GM23338 (cell line): ENCODE measurements at regions not wholly inside any gene's neighbourhood (a gene's known extent, or its start where the extent isn't known, plus 50 kb on each side); places are given as distances from the start of the nearest gene placed in this dataset.

ENCODE experiments used
- ATAC-seq: fragments of 200-7000 bp; cut with Tn5 transposase; 3 replicates; pipeline ENCODE4 v1.9.1; 2020
- DNase-seq: peaks from one replicate; pipeline ENCODE4 v3.0.0-alpha.2; 2015; ENCODE audit warnings: low spot score
- H2AFZ ChIP-seq: fragments of 200-600 bp; sonication (generic); 2 replicates; pipeline ENCODE4 v1.8.0; 2016; ENCODE audit warnings: antibody characterized with exemption, mild to moderate bottlenecking, moderate library complexity
- H3F3A ChIP-seq: fragments of 200-600 bp; sonication (generic); replicated peaks from 2 replicates; pipeline ENCODE4 v1.8.0; 2017; ENCODE audit warnings: antibody characterized with exemption, mixed run types, low read depth
- H3K27ac ChIP-seq: fragments of 200-600 bp; sonication (generic); 2 replicates; pipeline ENCODE4 v1.6.1; 2016; ENCODE audit warnings: low read depth
- H3K27me3 ChIP-seq: fragments of 200-600 bp; sonication (generic); 2 replicates; pipeline ENCODE4 v1.8.0; 2016; ENCODE audit warnings: mild to moderate bottlenecking, mixed run types, moderate library complexity; ENCODE audit not compliant: insufficient read depth
- H3K36me3 ChIP-seq: fragments of 200-600 bp; sonication (generic); 2 replicates; pipeline ENCODE4 v1.8.0; 2016; ENCODE audit warnings: mild to moderate bottlenecking; ENCODE audit not compliant: insufficient read depth
- H3K4me1 ChIP-seq: fragments of 200-600 bp; sonication (generic); 2 replicates; pipeline ENCODE4 v1.8.0; 2016; ENCODE audit warnings: mild to moderate bottlenecking, moderate library complexity; ENCODE audit not compliant: insufficient read depth
- H3K4me2 ChIP-seq: fragments of 200-600 bp; sonication (generic); 2 replicates; pipeline ENCODE4 v1.7.1; 2017; ENCODE audit warnings: mixed run types
- H3K4me3 ChIP-seq: fragments of 200-600 bp; sonication (generic); 2 replicates; pipeline ENCODE4 v1.6.1; 2016; ENCODE audit warnings: mixed run types
- H3K79me2 ChIP-seq: fragments of 200-600 bp; sonication (generic); replicated peaks from 2 replicates; pipeline ENCODE4 v1.8.0; 2017; ENCODE audit warnings: mild to moderate bottlenecking; ENCODE audit not compliant: insufficient read depth
- H3K9me2 ChIP-seq: fragments of 200-600 bp; sonication (generic); 2 replicates; pipeline ENCODE4 v1.8.0; 2017; ENCODE audit not compliant: insufficient read depth
- H4K20me1 ChIP-seq: fragments of 200-600 bp; sonication (generic); replicated peaks from 2 replicates; pipeline ENCODE4 v1.8.0; 2017; ENCODE audit warnings: mild to moderate bottlenecking; ENCODE audit not compliant: insufficient read depth
- H3K27ac Mint-ChIP-seq: 2 replicates; pipeline ENCODE4 v1.8.0; 2020; ENCODE audit warnings: inconsistent platforms, mild to moderate bottlenecking, moderate library complexity, mixed read lengths
- H3K27me3 Mint-ChIP-seq: 3 replicates; pipeline ENCODE4 v1.8.0; 2022; ENCODE audit warnings: low read depth, mild to moderate bottlenecking, moderate library complexity, mixed read lengths, inconsistent platforms; ENCODE audit not compliant: insufficient read depth, poor library complexity
- H3K36me3 Mint-ChIP-seq: 3 replicates; pipeline ENCODE4 v1.8.0; 2021; ENCODE audit warnings: low read depth, mild to moderate bottlenecking, inconsistent platforms, moderate library complexity, mixed read lengths
- H3K4me1 Mint-ChIP-seq: 3 replicates; pipeline ENCODE4 v1.8.0; 2020; ENCODE audit warnings: mild to moderate bottlenecking, inconsistent platforms, mixed read lengths
- H3K4me3 Mint-ChIP-seq: 3 replicates; pipeline ENCODE4 v1.8.0; 2021; ENCODE audit warnings: moderate library complexity, mild to moderate bottlenecking, inconsistent platforms, mixed read lengths
- H3K9me3 Mint-ChIP-seq: 3 replicates; pipeline ENCODE4 v1.8.0; 2020; ENCODE audit warnings: moderate library complexity, mild to moderate bottlenecking, inconsistent platforms, mixed read lengths
- CREB1 ChIP-seq: fragments of 250-450 bp; sonication (Bioruptor Pico); IDR thresholded peaks from 2 replicates; pipeline ENCODE4 v1.5.0; 2020; ENCODE audit warnings: low read depth, mild to moderate bottlenecking, moderate library complexity
- EZH2 ChIP-seq: fragments of 200-600 bp; sonication (generic); IDR thresholded peaks from one replicate; pipeline ENCODE4 v1.8.0; 2017; ENCODE audit warnings: antibody characterized with exemption, mild to moderate bottlenecking, low read depth; ENCODE audit not compliant: unreplicated experiment
- REST ChIP-seq: IDR thresholded peaks from one replicate; pipeline ENCODE4 v1.6.1; 2018; ENCODE audit warnings: antibody characterized with exemption; ENCODE audit not compliant: unreplicated experiment
- ZNF462 ChIP-seq: fragments of 250-450 bp; sonication (Bioruptor Pico); IDR thresholded peaks from 2 replicates; pipeline ENCODE4 v1.5.0; 2020; ENCODE audit warnings: mild to moderate bottlenecking, moderate library complexity

GRCh38 chrX:39525758-39526157 is 572.0 kb downstream of the BCOR start:
- no peak overlapping the region for H2AFZ ChIP-seq
- H3F3A ChIP-seq, result no peaks in the 10 kb centered on the region
- H3K9me3 Mint-ChIP-seq, result 0 out of 3 replicates have a peak, but pooled peaks cover 5% of the 10 kb centered on the region
- no peaks in the 10 kb centered on the region for H3K36me3 ChIP-seq
- H3K4me1 ChIP-seq, result no peaks in the 10 kb centered on the region
- no peaks in the 10 kb centered on the region for H3K9me2 ChIP-seq
- no peak for TF ChIP-seq REST
- TF ChIP-seq ZNF462 (CRISPR knock-in tag), result no peak
- TF ChIP-seq EZH2, result no peak
- TF ChIP-seq CREB1, result no peak
- peaks cover 2% of the 10 kb centered on the region for H3K27me3 Mint-ChIP-seq
- no peak for ATAC-seq
- no peak overlapping the region for H3K27ac ChIP-seq
- H3K79me2 ChIP-seq, result no peaks in the 10 kb centered on the region
- no peak overlapping the region for H3K27ac Mint-ChIP-seq
- no peaks in the 10 kb centered on the region for H3K4me1 Mint-ChIP-seq
- H3K4me3 Mint-ChIP-seq, result no peak overlapping the region
- H3K4me3 ChIP-seq, result no peak overlapping the region
- H3K4me2 ChIP-seq, result no peak overlapping the region
- H3K36me3 Mint-ChIP-seq, result no peaks in the 10 kb centered on the region
- H4K20me1 ChIP-seq, result no peaks in the 10 kb centered on the region
- DNase-seq, result no peak
- no peaks in the 10 kb centered on the region for H3K27me3 ChIP-seq
